MM.1S (cell line): ENCODE measurements at regions not wholly inside any gene's neighbourhood (a gene's known extent, or its start where the extent isn't known, plus 50 kb on each side); places are given as distances from the start of the nearest gene placed in this dataset.

Experiments
- DNase-seq: peaks from one replicate; pipeline ENCODE4 v3.0.0-alpha.2; 2015
- H2AFZ ChIP-seq: fragments of 300-600 bp; sonication (generic); 2 replicates; pipeline ENCODE4 v1.6.0; 2016; ENCODE audit warnings: antibody characterized with exemption, low read length
- H3F3A ChIP-seq: fragments of 300-600 bp; sonication (generic); 2 replicates; pipeline ENCODE4 v1.6.1; 2016; ENCODE audit warnings: mild to moderate bottlenecking, antibody characterized with exemption, low read length, moderate library complexity, mixed read lengths; ENCODE audit not compliant: insufficient read depth
- H3K27ac ChIP-seq: fragments of 300-600 bp; sonication (generic); 2 replicates; pipeline ENCODE4 v1.5.1; 2016; ENCODE audit warnings: mild to moderate bottlenecking, low read length
- H3K27me3 ChIP-seq: fragments of 300-600 bp; sonication (generic); replicated peaks from 2 replicates; pipeline ENCODE4 v1.6.0; 2016; ENCODE audit warnings: low read length; ENCODE audit not compliant: insufficient read depth
- H3K36me3 ChIP-seq: fragments of 300-600 bp; sonication (generic); replicated peaks from 2 replicates; pipeline ENCODE4 v1.6.1; 2016; ENCODE audit warnings: mild to moderate bottlenecking, low read length, mixed read lengths; ENCODE audit not compliant: insufficient read depth
- H3K4me1 ChIP-seq: fragments of 300-600 bp; sonication (generic); 2 replicates; pipeline ENCODE4 v1.6.1; 2016; ENCODE audit warnings: low read length, mixed read lengths
- H3K4me2 ChIP-seq: fragments of 300-600 bp; sonication (generic); 2 replicates; pipeline ENCODE4 v1.6.0; 2016; ENCODE audit warnings: low read depth, low read length
- H3K4me3 ChIP-seq: fragments of 300-600 bp; sonication (generic); 2 replicates; pipeline ENCODE4 v1.5.1; 2016; ENCODE audit warnings: low read length, mixed read lengths
- H3K79me2 ChIP-seq: fragments of 300-600 bp; sonication (generic); 2 replicates; pipeline ENCODE4 v1.6.1; 2016; ENCODE audit warnings: mixed run types, low read length, mixed read lengths
- H3K9ac ChIP-seq: fragments of 300-600 bp; sonication (generic); 2 replicates; pipeline ENCODE4 v1.6.1; 2016; ENCODE audit warnings: low read length, mixed read lengths
- H3K9me2 ChIP-seq: fragments of 300-600 bp; sonication (generic); replicated peaks from 2 replicates; pipeline ENCODE4 v1.6.1; 2016; ENCODE audit warnings: mild to moderate bottlenecking, low read length, mixed read lengths; ENCODE audit not compliant: insufficient read depth
- H3K9me3 ChIP-seq: fragments of 300-600 bp; sonication (generic); replicated peaks from 2 replicates; pipeline ENCODE4 v1.6.1; 2016; ENCODE audit warnings: mild to moderate bottlenecking, low read length, mixed read lengths; ENCODE audit not compliant: insufficient read depth
- H4K20me1 ChIP-seq: fragments of 300-600 bp; sonication (generic); 2 replicates; pipeline ENCODE4 v1.6.1; 2016; ENCODE audit warnings: mild to moderate bottlenecking, low read length, moderate library complexity, mixed read lengths; ENCODE audit not compliant: insufficient read depth
- EZH2 ChIP-seq: fragments of 300-600 bp; sonication (generic); optimal IDR thresholded peaks from 2 replicates; pipeline ENCODE3; 2017; ENCODE audit warnings: low read depth, mild to moderate bottlenecking, antibody characterized with exemption, low read length, mixed read lengths
- EZH2phosphoT487 ChIP-seq: fragments of 300-600 bp; sonication (generic); IDR thresholded peaks from 2 replicates; pipeline ENCODE4 v1.6.1; 2018; ENCODE audit warnings: antibody characterized with exemption, low read length
- TF ChIP-seq, protein P1 (sequence below): fragments of 300-600 bp; sonication (generic); IDR thresholded peaks from 2 replicates; pipeline ENCODE4 v1.5.1; 2016; ENCODE audit warnings: antibody characterized with exemption, low read length, mixed read lengths

DNA sequence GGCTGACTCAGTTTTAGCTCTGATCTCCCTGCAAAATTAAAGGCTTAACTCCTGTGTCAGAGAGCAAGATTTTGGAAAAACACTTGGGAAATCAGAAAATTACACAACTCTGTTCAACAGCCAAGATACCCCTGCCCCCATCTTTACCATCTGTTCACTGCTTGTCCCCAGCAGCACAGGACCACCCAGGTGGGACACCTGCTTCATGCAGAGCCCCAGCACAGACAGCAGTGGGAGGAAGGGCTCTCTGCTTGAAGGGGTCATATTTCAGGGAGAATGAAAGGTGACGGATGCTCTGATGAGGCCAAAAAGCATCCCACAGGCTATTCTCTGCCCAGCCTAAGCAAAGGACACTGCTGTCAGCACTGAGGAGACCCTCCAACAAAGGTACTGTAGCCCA is 584.6 kb upstream of the KLHL29 start:
- no peak for DNase-seq
- no peak overlapping the region for H3K4me3 ChIP-seq

DNA sequence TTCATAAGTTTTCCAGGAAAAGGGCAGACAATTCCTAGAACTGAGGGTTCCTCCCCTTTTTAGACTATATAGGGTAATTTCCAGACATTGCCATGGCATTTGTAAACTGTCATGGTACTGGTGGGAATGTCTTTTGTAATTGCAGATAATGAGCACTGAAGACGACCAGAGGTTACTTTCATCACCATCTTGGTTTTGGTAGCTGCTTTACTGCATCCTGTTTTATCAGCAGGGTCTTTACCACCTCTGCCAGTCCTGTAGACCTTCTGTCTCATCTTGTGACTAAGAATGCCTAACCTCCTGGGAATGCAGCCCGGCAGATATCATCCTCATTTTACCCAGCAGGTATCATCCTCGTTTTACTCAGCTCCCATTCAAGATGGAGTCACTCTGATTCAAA is 583.9 kb upstream of the KLHL29 start:
- Histone ChIP-seq H4K20me1 (no peaks in the 10 kb centered on the region), H3K27ac (no peak overlapping the region), H3K4me3 (no peak overlapping the region), H3K27me3 (no peaks in the 10 kb centered on the region), H3K9ac (no peak overlapping the region), H3K79me2 (no peaks in the 10 kb centered on the region), H3F3A (no peaks in the 10 kb centered on the region), H2AFZ (no peak overlapping the region), H3K9me2 (no peaks in the 10 kb centered on the region), H3K36me3 (no peaks in the 10 kb centered on the region), H3K4me1 (no peaks in the 10 kb centered on the region), H3K4me2 (no peak overlapping the region), H3K9me3 (no peaks in the 10 kb centered on the region)
- no peak for DNase-seq
- TF ChIP-seq EZH2 = no peak
- no peak for TF ChIP-seq EZH2phosphoT487
- TF ChIP-seq, protein P1, sequence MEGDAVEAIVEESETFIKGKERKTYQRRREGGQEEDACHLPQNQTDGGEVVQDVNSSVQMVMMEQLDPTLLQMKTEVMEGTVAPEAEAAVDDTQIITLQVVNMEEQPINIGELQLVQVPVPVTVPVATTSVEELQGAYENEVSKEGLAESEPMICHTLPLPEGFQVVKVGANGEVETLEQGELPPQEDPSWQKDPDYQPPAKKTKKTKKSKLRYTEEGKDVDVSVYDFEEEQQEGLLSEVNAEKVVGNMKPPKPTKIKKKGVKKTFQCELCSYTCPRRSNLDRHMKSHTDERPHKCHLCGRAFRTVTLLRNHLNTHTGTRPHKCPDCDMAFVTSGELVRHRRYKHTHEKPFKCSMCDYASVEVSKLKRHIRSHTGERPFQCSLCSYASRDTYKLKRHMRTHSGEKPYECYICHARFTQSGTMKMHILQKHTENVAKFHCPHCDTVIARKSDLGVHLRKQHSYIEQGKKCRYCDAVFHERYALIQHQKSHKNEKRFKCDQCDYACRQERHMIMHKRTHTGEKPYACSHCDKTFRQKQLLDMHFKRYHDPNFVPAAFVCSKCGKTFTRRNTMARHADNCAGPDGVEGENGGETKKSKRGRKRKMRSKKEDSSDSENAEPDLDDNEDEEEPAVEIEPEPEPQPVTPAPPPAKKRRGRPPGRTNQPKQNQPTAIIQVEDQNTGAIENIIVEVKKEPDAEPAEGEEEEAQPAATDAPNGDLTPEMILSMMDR = no peak

More for the DNA sequence above, 584.6 kb upstream of the KLHL29 start:
- H3K4me2 ChIP-seq = no peak overlapping the region
- no peak overlapping the region for H3K9ac ChIP-seq
- H3K79me2 ChIP-seq = no peaks in the 10 kb centered on the region
- no peak for TF ChIP-seq EZH2
- no peak for TF ChIP-seq EZH2phosphoT487
- TF ChIP-seq, protein P1 = no peak
- H3F3A ChIP-seq = no peaks in the 10 kb centered on the region
- H3K9me2 ChIP-seq = no peaks in the 10 kb centered on the region
- no peaks in the 10 kb centered on the region for H3K9me3 ChIP-seq
- no peak overlapping the region for H3K27ac ChIP-seq
- H3K4me1 ChIP-seq = peaks cover 5% of the 10 kb centered on the region; the same call in 1 of the 2 replicates
- H3K27me3 ChIP-seq = no peaks in the 10 kb centered on the region
- H3K36me3 ChIP-seq = no peaks in the 10 kb centered on the region
- no peaks in the 10 kb centered on the region for H4K20me1 ChIP-seq
- H2AFZ ChIP-seq = no peak overlapping the region

DNA sequence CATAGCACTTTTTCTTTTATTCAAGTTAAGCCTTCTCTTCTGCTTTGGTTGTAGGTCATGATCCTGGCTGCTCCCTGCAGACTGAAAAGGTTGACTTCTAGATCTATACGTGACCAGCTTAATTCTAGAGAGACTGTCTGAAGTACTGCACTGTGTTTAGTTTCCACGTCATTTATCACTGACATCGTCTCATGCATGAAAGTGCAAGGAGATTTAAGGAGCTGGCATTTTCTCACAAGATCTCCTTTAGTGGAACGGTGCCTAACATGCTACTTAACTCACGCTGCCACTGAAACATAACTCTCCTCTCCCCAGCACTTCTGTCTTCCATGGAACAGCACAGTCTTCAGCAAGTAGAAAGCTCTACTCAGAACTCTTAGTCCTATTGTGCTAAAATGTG is 583.0 kb upstream of the KLHL29 start:
- Histone ChIP-seq H3K9me2 (no peaks in the 10 kb centered on the region), H3K36me3 (no peaks in the 10 kb centered on the region), H4K20me1 (no peaks in the 10 kb centered on the region), H3K79me2 (no peaks in the 10 kb centered on the region), H3K4me1 (no peaks in the 10 kb centered on the region), H3K27ac (no peak overlapping the region), H3K27me3 (no peaks in the 10 kb centered on the region), H3K9ac (no peak overlapping the region), H3K9me3 (no peaks in the 10 kb centered on the region), H2AFZ (no peak overlapping the region), H3F3A (no peaks in the 10 kb centered on the region), H3K4me2 (no peak overlapping the region), H3K4me3 (no peak overlapping the region)
- DNase-seq = no peak
- TF ChIP-seq EZH2phosphoT487 = no peak
- TF ChIP-seq, protein P1 = no peak
- TF ChIP-seq EZH2 = no peak

DNA sequence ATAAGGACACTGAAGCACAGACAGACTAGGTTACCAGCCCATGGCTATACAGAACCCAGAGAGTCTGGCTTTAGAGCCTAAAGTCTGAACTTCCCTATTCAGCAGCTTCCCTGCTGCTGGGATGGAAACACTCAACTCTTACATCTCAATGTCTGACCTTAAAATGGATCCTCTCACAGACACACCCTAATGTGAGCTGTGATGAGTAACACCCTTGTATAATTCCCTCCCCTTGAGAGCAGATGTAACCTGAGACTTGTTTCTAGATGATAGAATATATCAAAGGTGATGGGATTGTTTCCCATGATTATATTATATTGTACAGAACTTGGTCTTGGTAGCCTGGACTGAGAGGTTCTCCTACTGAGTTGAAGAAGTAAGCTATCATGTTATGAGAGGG is 577.1 kb upstream of the KLHL29 start:
- peaks cover 12% of the 10 kb centered on the region for H3K4me1 ChIP-seq
- no peak overlapping the region for H3K4me2 ChIP-seq
- no peaks in the 10 kb centered on the region for H3K27me3 ChIP-seq
- no peaks in the 10 kb centered on the region for H3K9me3 ChIP-seq
- DNase-seq = no peak
- H3K9me2 ChIP-seq = no peaks in the 10 kb centered on the region
- H2AFZ ChIP-seq = no peak overlapping the region
- H3F3A ChIP-seq = no peaks in the 10 kb centered on the region
- H4K20me1 ChIP-seq = no peaks in the 10 kb centered on the region
- H3K36me3 ChIP-seq = no peaks in the 10 kb centered on the region
- no peak overlapping the region for H3K4me3 ChIP-seq
- no peak overlapping the region for H3K27ac ChIP-seq
- TF ChIP-seq, protein P1 = no peak
- TF ChIP-seq EZH2phosphoT487 (no peak), EZH2 (no peak)
- H3K79me2 ChIP-seq = no peaks in the 10 kb centered on the region
- H3K9ac ChIP-seq = no peak overlapping the region
